SK-N-SH (cell line): ENCODE measurements at regions not wholly inside any gene's neighbourhood (a gene's known extent, or its start where the extent isn't known, plus 50 kb on each side); places are given as distances from the start of the nearest gene placed in this dataset.

ENCODE experiments used
- ELF1 ChIP-seq: IDR thresholded peaks from 2 replicates; pipeline ENCODE4 v1.4.0; 2012
- EP300 ChIP-seq, 2 experiments: IDR thresholded peaks; 2 replicates each; pipeline versions ENCODE4 v1.4.0 to v1.6.1; 2012; ENCODE audit warnings: borderline replicate concordance in 1 of 2, low read depth in 1 of 2, low read length in 1 of 2
- EZH2phosphoT487 ChIP-seq: fragments of 200-600 bp; sonication (generic); IDR thresholded peaks from 2 replicates; pipeline ENCODE4 v1.6.1; 2017; ENCODE audit warnings: low read depth, mixed run types, mild to moderate bottlenecking, antibody characterized with exemption, moderate library complexity, borderline replicate concordance
- FOXJ3 ChIP-seq: sonication (generic); formaldehyde crosslinking; IDR thresholded peaks from 2 replicates; pipeline ENCODE4 v1.5.1; 2020; ENCODE audit warnings: mild to moderate bottlenecking, missing genetic modification reagents
- GABPA ChIP-seq: IDR thresholded peaks from 2 replicates; pipeline ENCODE4 v1.4.0; 2012; ENCODE audit warnings: low read depth, mild to moderate bottlenecking
- POLR2AphosphoS5 ChIP-seq: IDR thresholded peaks from 2 replicates; pipeline ENCODE4 v1.6.1; 2012; ENCODE audit warnings: low read depth, low read length
- RFX5 ChIP-seq: IDR thresholded peaks from 2 replicates; pipeline ENCODE4 v1.6.1; 2012; ENCODE audit warnings: mild to moderate bottlenecking, improper control_type of control experiment, low read length
- RXRA ChIP-seq: IDR thresholded peaks from 2 replicates; pipeline ENCODE4 v1.4.0; 2012; ENCODE audit warnings: low read depth, mild to moderate bottlenecking, borderline replicate concordance
- SIN3A ChIP-seq: IDR thresholded peaks from 2 replicates; pipeline ENCODE4 v1.6.1; 2012; ENCODE audit warnings: low read depth, mild to moderate bottlenecking, low read length, moderate library complexity, borderline replicate concordance
- TAF1 ChIP-seq: IDR thresholded peaks from 2 replicates; pipeline ENCODE4 v1.6.1; 2012; ENCODE audit warnings: low read depth, mild to moderate bottlenecking, low read length, moderate library complexity, borderline replicate concordance
- TF ChIP-seq, protein P1 (sequence below): fragments of 200-600 bp; sonication (generic); IDR thresholded peaks from 2 replicates; pipeline ENCODE4 v1.6.1; 2017; ENCODE audit warnings: antibody characterized with exemption, mild to moderate bottlenecking, moderate library complexity
- TF ChIP-seq, protein P2 (sequence below): IDR thresholded peaks from 2 replicates; pipeline ENCODE4; 2012
- TF ChIP-seq, protein P3 (sequence below): IDR thresholded peaks from 2 replicates; pipeline ENCODE4 v1.4.0; 2012; ENCODE audit warnings: low read depth
- TF ChIP-seq, protein P4 (sequence below): IDR thresholded peaks from 2 replicates; pipeline ENCODE4 v1.6.1; 2012; ENCODE audit warnings: mild to moderate bottlenecking, low read depth, low read length, moderate library complexity

DNA sequence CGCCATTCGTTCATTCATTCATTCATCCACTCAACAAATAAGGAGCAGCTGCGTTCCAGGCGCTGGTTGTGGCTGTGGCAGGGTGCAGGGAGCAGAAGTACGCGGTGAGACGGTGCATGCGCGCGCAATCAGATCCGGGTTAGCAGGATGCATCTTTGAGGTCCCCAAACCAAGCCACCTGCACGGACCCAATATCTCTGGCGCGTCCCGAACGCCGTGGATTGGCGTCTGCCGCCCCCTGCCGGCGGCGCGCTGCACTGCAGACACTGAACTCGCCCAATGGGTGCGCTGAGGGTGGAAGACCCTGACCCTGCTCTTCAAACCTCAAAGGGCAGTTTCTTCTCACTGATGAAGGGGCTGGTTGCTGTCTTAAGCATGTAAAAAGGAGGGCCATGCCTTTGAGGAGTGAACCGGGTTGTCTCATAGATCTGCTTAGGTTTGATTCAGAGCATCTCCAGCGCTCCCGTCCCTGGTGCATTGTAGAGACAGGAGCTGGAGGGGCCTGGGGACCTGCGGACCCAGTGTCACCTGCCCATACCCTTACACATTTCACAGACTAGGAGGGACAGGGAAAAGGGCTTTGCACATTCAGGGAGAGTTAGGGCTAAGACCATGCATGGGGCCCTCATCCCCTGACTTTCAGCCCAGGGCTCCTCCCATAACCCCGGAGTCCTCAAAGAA, 102.5 kb downstream of the RAMP3 start:
- TF ChIP-seq, protein P1, sequence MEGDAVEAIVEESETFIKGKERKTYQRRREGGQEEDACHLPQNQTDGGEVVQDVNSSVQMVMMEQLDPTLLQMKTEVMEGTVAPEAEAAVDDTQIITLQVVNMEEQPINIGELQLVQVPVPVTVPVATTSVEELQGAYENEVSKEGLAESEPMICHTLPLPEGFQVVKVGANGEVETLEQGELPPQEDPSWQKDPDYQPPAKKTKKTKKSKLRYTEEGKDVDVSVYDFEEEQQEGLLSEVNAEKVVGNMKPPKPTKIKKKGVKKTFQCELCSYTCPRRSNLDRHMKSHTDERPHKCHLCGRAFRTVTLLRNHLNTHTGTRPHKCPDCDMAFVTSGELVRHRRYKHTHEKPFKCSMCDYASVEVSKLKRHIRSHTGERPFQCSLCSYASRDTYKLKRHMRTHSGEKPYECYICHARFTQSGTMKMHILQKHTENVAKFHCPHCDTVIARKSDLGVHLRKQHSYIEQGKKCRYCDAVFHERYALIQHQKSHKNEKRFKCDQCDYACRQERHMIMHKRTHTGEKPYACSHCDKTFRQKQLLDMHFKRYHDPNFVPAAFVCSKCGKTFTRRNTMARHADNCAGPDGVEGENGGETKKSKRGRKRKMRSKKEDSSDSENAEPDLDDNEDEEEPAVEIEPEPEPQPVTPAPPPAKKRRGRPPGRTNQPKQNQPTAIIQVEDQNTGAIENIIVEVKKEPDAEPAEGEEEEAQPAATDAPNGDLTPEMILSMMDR, result peak; percentile 100
- TF ChIP-seq RXRA, result no peak
- TF ChIP-seq, protein P2, sequence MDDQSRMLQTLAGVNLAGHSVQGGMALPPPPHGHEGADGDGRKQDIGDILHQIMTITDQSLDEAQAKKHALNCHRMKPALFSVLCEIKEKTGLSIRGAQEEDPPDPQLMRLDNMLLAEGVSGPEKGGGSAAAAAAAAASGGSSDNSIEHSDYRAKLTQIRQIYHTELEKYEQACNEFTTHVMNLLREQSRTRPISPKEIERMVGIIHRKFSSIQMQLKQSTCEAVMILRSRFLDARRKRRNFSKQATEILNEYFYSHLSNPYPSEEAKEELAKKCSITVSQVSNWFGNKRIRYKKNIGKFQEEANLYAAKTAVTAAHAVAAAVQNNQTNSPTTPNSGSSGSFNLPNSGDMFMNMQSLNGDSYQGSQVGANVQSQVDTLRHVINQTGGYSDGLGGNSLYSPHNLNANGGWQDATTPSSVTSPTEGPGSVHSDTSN, result no peak
- no peak for TF ChIP-seq GABPA
- TF ChIP-seq ELF1, result no peak
- TF ChIP-seq SIN3A, result no peak
- TF ChIP-seq, protein P3, sequence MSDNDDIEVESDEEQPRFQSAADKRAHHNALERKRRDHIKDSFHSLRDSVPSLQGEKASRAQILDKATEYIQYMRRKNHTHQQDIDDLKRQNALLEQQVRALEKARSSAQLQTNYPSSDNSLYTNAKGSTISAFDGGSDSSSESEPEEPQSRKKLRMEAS, result no peak
- no peak for TF ChIP-seq EP300 (IDR thresholded peaks at IDR 0.05; ENCODE audit: borderline replicate concordance in 1 of 2, low read depth in 1 of 2, low read length in 1 of 2)
- TF ChIP-seq, protein P4, sequence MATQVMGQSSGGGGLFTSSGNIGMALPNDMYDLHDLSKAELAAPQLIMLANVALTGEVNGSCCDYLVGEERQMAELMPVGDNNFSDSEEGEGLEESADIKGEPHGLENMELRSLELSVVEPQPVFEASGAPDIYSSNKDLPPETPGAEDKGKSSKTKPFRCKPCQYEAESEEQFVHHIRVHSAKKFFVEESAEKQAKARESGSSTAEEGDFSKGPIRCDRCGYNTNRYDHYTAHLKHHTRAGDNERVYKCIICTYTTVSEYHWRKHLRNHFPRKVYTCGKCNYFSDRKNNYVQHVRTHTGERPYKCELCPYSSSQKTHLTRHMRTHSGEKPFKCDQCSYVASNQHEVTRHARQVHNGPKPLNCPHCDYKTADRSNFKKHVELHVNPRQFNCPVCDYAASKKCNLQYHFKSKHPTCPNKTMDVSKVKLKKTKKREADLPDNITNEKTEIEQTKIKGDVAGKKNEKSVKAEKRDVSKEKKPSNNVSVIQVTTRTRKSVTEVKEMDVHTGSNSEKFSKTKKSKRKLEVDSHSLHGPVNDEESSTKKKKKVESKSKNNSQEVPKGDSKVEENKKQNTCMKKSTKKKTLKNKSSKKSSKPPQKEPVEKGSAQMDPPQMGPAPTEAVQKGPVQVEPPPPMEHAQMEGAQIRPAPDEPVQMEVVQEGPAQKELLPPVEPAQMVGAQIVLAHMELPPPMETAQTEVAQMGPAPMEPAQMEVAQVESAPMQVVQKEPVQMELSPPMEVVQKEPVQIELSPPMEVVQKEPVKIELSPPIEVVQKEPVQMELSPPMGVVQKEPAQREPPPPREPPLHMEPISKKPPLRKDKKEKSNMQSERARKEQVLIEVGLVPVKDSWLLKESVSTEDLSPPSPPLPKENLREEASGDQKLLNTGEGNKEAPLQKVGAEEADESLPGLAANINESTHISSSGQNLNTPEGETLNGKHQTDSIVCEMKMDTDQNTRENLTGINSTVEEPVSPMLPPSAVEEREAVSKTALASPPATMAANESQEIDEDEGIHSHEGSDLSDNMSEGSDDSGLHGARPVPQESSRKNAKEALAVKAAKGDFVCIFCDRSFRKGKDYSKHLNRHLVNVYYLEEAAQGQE, result no peak
- no peak for TF ChIP-seq POLR2AphosphoS5
- no peak for TF ChIP-seq FOXJ3
- no peak for TF ChIP-seq TAF1
- TF ChIP-seq RFX5, result no peak
- TF ChIP-seq EZH2phosphoT487, result no peak
